H9 (cell line): ENCODE measurements at regions not wholly inside any gene's neighbourhood (a gene's known extent, or its start where the extent isn't known, plus 50 kb on each side); places are given as distances from the start of the nearest gene placed in this dataset.

Experiments used
- DNase-seq: peaks from one replicate; pipeline ENCODE4 v3.0.0-alpha.2; 2017
- H2AFZ ChIP-seq: one replicate; pipeline ENCODE4 v1.6.1; 2013; ENCODE audit warnings: mild to moderate bottlenecking, low read length, control low read depth, moderate library complexity
- H2AK5ac ChIP-seq: 2 replicates; pipeline ENCODE4 v1.6.1; 2013; ENCODE audit warnings: low read length, control low read depth, mixed read lengths; ENCODE audit not compliant: insufficient read length
- H2BK120ac ChIP-seq: one replicate; pipeline ENCODE4 v1.6.1; 2013; ENCODE audit warnings: low read depth, mild to moderate bottlenecking, low read length, control low read depth, inconsistent platforms; ENCODE audit not compliant: poor library complexity, severe bottlenecking
- H2BK12ac ChIP-seq: 2 replicates; pipeline ENCODE4 v1.6.1; 2013; ENCODE audit warnings: low read length, control low read depth, mixed read lengths, low read depth; ENCODE audit not compliant: insufficient read length
- H2BK15ac ChIP-seq: 2 replicates; pipeline ENCODE4 v1.6.1; 2013; ENCODE audit warnings: low read depth, low read length, control low read depth
- H2BK20ac ChIP-seq: one replicate; pipeline ENCODE4 v1.6.1; 2013; ENCODE audit warnings: low read depth, mild to moderate bottlenecking, low read length, control low read depth, inconsistent platforms; ENCODE audit not compliant: poor library complexity, severe bottlenecking
- H2BK5ac ChIP-seq: 2 replicates; pipeline ENCODE4 v1.6.1; 2013; ENCODE audit warnings: low read length, control low read depth, mixed read lengths; ENCODE audit not compliant: insufficient read length
- H3K14ac ChIP-seq: 2 replicates; pipeline ENCODE4 v1.6.1; 2013; ENCODE audit warnings: low read length, control low read depth; ENCODE audit not compliant: insufficient read depth
- H3K18ac ChIP-seq: 2 replicates; pipeline ENCODE4 v1.6.1; 2013; ENCODE audit warnings: low read depth, mild to moderate bottlenecking, mixed read lengths, low read length, control low read depth; ENCODE audit not compliant: insufficient read length
- H3K23ac ChIP-seq: 2 replicates; pipeline ENCODE4 v1.6.1; 2013; ENCODE audit warnings: low read length, control low read depth, mixed read lengths, low read depth; ENCODE audit not compliant: insufficient read length
- H3K23me2 ChIP-seq: 2 replicates; pipeline ENCODE4 v1.6.1; 2013; ENCODE audit warnings: low read depth, mild to moderate bottlenecking, mixed read lengths, low read length, control low read depth; ENCODE audit not compliant: insufficient read length, poor library complexity, severe bottlenecking
- H3K27ac ChIP-seq: 2 replicates; pipeline ENCODE4 v1.5.1; 2013; ENCODE audit warnings: low read length, control low read depth, mixed read lengths, low read depth; ENCODE audit not compliant: insufficient read length
- H3K27me3 ChIP-seq: 2 replicates; pipeline ENCODE4 v1.6.1; 2013; ENCODE audit warnings: low read length, control low read depth, inconsistent platforms; ENCODE audit not compliant: insufficient read depth
- H3K4ac ChIP-seq: 2 replicates; pipeline ENCODE4 v1.6.1; 2013; ENCODE audit warnings: low read depth, mild to moderate bottlenecking, control low read depth, inconsistent platforms, low read length, moderate library complexity
- H3K4me1 ChIP-seq: 2 replicates; pipeline ENCODE4 v1.6.1; 2013; ENCODE audit warnings: low read length, control low read depth, inconsistent platforms; ENCODE audit not compliant: insufficient read depth
- H3K4me2 ChIP-seq: 2 replicates; pipeline ENCODE4 v1.6.1; 2013; ENCODE audit warnings: low read length, control low read depth, mixed read lengths; ENCODE audit not compliant: insufficient read length, insufficient read depth
- H3K56ac ChIP-seq: 2 replicates; pipeline ENCODE4 v1.6.1; 2013; ENCODE audit warnings: low read depth, mild to moderate bottlenecking, mixed read lengths, low read length, control low read depth; ENCODE audit not compliant: insufficient read length
- H3K79me1 ChIP-seq: 2 replicates; pipeline ENCODE4 v1.6.1; 2013; ENCODE audit warnings: low read depth, mild to moderate bottlenecking, moderate library complexity, low read length, control low read depth, inconsistent platforms; ENCODE audit not compliant: insufficient read depth, poor library complexity, severe bottlenecking
- H3K79me2 ChIP-seq: 2 replicates; pipeline ENCODE4 v1.6.1; 2013; ENCODE audit warnings: low read length, control low read depth, inconsistent platforms; ENCODE audit not compliant: insufficient read depth
- H3K9ac ChIP-seq: 2 replicates; pipeline ENCODE4 v1.6.1; 2013; ENCODE audit warnings: low read length, control low read depth, mixed read lengths; ENCODE audit not compliant: insufficient read length; ENCODE audit errors: extremely low read depth
- H3K9me3 ChIP-seq: one replicate; pipeline ENCODE4 v1.6.1; 2013; ENCODE audit warnings: low read depth, low read length, inconsistent platforms; ENCODE audit not compliant: control insufficient read depth
- H3T11ph ChIP-seq: one replicate; pipeline ENCODE4 v1.6.1; 2013; ENCODE audit warnings: mild to moderate bottlenecking, low read length, control low read depth, inconsistent platforms
- H4K20me1 ChIP-seq: one replicate; pipeline ENCODE4 v1.6.1; 2013; ENCODE audit not compliant: control insufficient read depth, insufficient read length, insufficient read depth
- H4K5ac ChIP-seq: 2 replicates; pipeline ENCODE4 v1.6.1; 2013; ENCODE audit warnings: low read depth, mild to moderate bottlenecking, mixed read lengths, low read length, control low read depth; ENCODE audit not compliant: insufficient read length
- H4K8ac ChIP-seq: replicated peaks from 2 replicates; pipeline ENCODE4 v1.6.1; 2013; ENCODE audit warnings: low read length, control low read depth, mixed read lengths, low read depth; ENCODE audit not compliant: insufficient read length
- H4K91ac ChIP-seq: 2 replicates; pipeline ENCODE4 v1.6.1; 2013; ENCODE audit warnings: low read depth, mild to moderate bottlenecking, moderate library complexity, mixed read lengths, low read length, control low read depth; ENCODE audit not compliant: insufficient read length
- H3K27ac Mint-ChIP-seq, 3 experiments: 2 replicates in 2 of 3; 3 replicates in 1 of 3; pipeline ENCODE4 v1.8.0; 2020 to 2021; ENCODE audit warnings: mixed read lengths in 3 of 3, mild to moderate bottlenecking in 1 of 3, moderate library complexity in 1 of 3
- H3K27me3 Mint-ChIP-seq: 2 replicates; pipeline ENCODE4 v1.8.0; 2021; ENCODE audit warnings: low read depth, mild to moderate bottlenecking, moderate library complexity, mixed read lengths
- H3K36me3 Mint-ChIP-seq, 3 experiments: 2 replicates in 2 of 3; 3 replicates in 1 of 3; pipeline ENCODE4 v1.8.0; 2020 to 2021; ENCODE audit warnings: low read depth in 3 of 3, mixed read lengths in 3 of 3; ENCODE audit not compliant: insufficient read depth in 1 of 3
- H3K4me1 Mint-ChIP-seq, 2 experiments: 2 replicates each; pipeline ENCODE4 v1.8.0; 2020; ENCODE audit warnings: mixed read lengths in 2 of 2
- H3K4me3 Mint-ChIP-seq, 2 experiments: 2 replicates in 1 of 2; 3 replicates in 1 of 2; pipeline ENCODE4 v1.8.0; 2020 to 2021; ENCODE audit warnings: mild to moderate bottlenecking in 2 of 2, mixed read lengths in 2 of 2, moderate library complexity in 1 of 2
- H3K9me3 Mint-ChIP-seq, 2 experiments: 2 replicates in 1 of 2; 3 replicates in 1 of 2; pipeline ENCODE4 v1.8.0; 2020; ENCODE audit warnings: mild to moderate bottlenecking in 2 of 2, mixed read lengths in 2 of 2, moderate library complexity in 1 of 2
- WGBS: extraction: QIAGEN DNeasy Blood & Tissue Kit; methylation state at CpG from one replicate; pipeline ENCODE4 v1.1.7; 2013; ENCODE audit warnings: missing lambda C conversion rate, low lambda C conversion rate, mixed read lengths; ENCODE audit not compliant: insufficient read length; ENCODE audit errors: extremely low coverage; 5-methylcytosine and 5-hydroxymethylcytosine counted together
- TF ChIP-seq, protein P1 (sequence below): fragments of 200-600 bp; sonication (generic); conservative IDR thresholded peaks from 3 replicates; pipeline ENCODE4 v1.8.0; 2021; ENCODE audit warnings: antibody characterized with exemption, mild to moderate bottlenecking

DNA sequence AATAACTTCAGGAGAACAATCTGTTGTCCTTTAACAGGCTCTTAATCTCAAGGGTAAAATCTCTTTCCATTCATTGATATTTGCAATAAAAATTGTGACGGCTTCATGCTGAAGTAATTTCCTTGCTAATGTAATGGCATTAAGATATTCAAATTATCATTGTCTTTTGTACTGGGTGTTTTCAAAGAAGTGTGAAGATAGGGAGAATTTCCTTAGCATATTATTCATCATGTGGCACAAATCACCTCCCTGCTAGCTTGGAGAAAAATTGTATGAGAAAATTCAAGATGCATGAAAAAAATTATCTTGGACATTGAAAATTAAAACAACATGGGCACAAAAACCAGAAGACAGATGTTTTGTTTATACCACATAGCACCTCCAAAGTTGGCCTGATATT lies 63.6 kb upstream of the ARID2 start:
- Histone ChIP-seq H2AK5ac (no peak overlapping the region), H3K23me2 (no peaks in the 10 kb centered on the region), H3K27me3 (no peaks in the 10 kb centered on the region), H2BK5ac (no peak overlapping the region), H4K91ac (no peak overlapping the region), H4K8ac (no peak overlapping the region), H3K4me2 (no peak overlapping the region), H2BK12ac (no peak overlapping the region), H3K4ac (no peak overlapping the region), H3K14ac (no peak overlapping the region), H3T11ph (no peak overlapping the region), H3K9ac (no peak overlapping the region), H4K20me1 (no peaks in the 10 kb centered on the region), H3K79me2 (no peaks in the 10 kb centered on the region), H3K79me1 (no peaks in the 10 kb centered on the region), H2AFZ (no peak overlapping the region), H3K27ac (no peak overlapping the region), H4K5ac (no peak overlapping the region), H3K9me3 (no peaks in the 10 kb centered on the region), H2BK20ac (no peak overlapping the region), H3K4me1 (no peaks in the 10 kb centered on the region), H3K56ac (no peak overlapping the region), H3K18ac (no peak overlapping the region), H3K23ac (no peak overlapping the region), H2BK15ac (no peak overlapping the region), H2BK120ac (no peak overlapping the region)
- no peak for DNase-seq
- Mint-ChIP-seq H3K27ac (no peak overlapping the region), H3K4me1 (peaks cover 9 to 12% of the 10 kb centered on the region in 2 experiments), H3K36me3 (no peaks in the 10 kb centered on the region; a peak in 1 of 7 replicates), H3K4me3 (no peak overlapping the region), H3K27me3 (no peaks in the 10 kb centered on the region; the same call in 1 of the 2 replicates), H3K9me3 (no peaks in the 10 kb centered on the region)
- no CpG with 5 or more reads among the region's 1 CpG for WGBS
- TF ChIP-seq, protein P1, sequence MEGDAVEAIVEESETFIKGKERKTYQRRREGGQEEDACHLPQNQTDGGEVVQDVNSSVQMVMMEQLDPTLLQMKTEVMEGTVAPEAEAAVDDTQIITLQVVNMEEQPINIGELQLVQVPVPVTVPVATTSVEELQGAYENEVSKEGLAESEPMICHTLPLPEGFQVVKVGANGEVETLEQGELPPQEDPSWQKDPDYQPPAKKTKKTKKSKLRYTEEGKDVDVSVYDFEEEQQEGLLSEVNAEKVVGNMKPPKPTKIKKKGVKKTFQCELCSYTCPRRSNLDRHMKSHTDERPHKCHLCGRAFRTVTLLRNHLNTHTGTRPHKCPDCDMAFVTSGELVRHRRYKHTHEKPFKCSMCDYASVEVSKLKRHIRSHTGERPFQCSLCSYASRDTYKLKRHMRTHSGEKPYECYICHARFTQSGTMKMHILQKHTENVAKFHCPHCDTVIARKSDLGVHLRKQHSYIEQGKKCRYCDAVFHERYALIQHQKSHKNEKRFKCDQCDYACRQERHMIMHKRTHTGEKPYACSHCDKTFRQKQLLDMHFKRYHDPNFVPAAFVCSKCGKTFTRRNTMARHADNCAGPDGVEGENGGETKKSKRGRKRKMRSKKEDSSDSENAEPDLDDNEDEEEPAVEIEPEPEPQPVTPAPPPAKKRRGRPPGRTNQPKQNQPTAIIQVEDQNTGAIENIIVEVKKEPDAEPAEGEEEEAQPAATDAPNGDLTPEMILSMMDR, result no peak
